Astrocyte (in vitro differentiated cells and primary cell): ENCODE measurements at regions not wholly inside any gene's neighbourhood (a gene's known extent, or its start where the extent isn't known, plus 50 kb on each side); places are given as distances from the start of the nearest gene placed in this dataset.

ENCODE experiments used
- DNase-seq: peaks from one replicate; pipeline ENCODE4 v3.0.0-alpha.2; 2010; ENCODE audit warnings: low read depth
- FAIRE-seq: peaks from 2 replicates; lab custom pipeline; 2011; peaks lifted over from hg19 to GRCh38; lab: Jason Lieb, UNC
- H2AFZ ChIP-seq: 2 replicates; pipeline ENCODE4 v1.6.0; 2012; ENCODE audit warnings: low read depth, low read length, inconsistent platforms
- H3K27ac ChIP-seq: 2 replicates; pipeline ENCODE4 v1.5.1; 2011; ENCODE audit warnings: low read depth, low read length, inconsistent platforms
- H3K27me3 ChIP-seq: 2 replicates; pipeline ENCODE4 v1.6.0; 2011; ENCODE audit warnings: low read length, inconsistent platforms; ENCODE audit not compliant: insufficient read depth
- H3K36me3 ChIP-seq: 2 replicates; pipeline ENCODE4 v1.5.1; 2011; ENCODE audit warnings: low read length, inconsistent platforms; ENCODE audit not compliant: insufficient read depth
- H3K4me1 ChIP-seq: 2 replicates; pipeline ENCODE4 v1.5.1; 2011; ENCODE audit warnings: low read length, inconsistent platforms; ENCODE audit not compliant: insufficient read depth
- H3K4me2 ChIP-seq: 2 replicates; pipeline ENCODE4 v1.6.0; 2012; ENCODE audit warnings: low read length, inconsistent platforms
- H3K4me3 ChIP-seq: 2 replicates; pipeline ENCODE4 v1.5.1; 2011; ENCODE audit warnings: low read depth, mild to moderate bottlenecking, low read length, inconsistent platforms; ENCODE audit not compliant: insufficient read depth
- H3K79me2 ChIP-seq: 2 replicates; pipeline ENCODE4 v1.6.0; 2012; ENCODE audit warnings: mild to moderate bottlenecking, low read length, inconsistent platforms; ENCODE audit not compliant: insufficient read depth
- H3K9ac ChIP-seq: 2 replicates; pipeline ENCODE4 v1.6.0; 2012; ENCODE audit warnings: mild to moderate bottlenecking, low read length, inconsistent platforms
- H3K9me3 ChIP-seq: 2 replicates; pipeline ENCODE4 v1.5.1; 2012; ENCODE audit warnings: low read depth, mild to moderate bottlenecking, low read length, inconsistent platforms; ENCODE audit not compliant: insufficient read depth
- H4K20me1 ChIP-seq: 2 replicates; pipeline ENCODE4 v1.6.0; 2012; ENCODE audit warnings: low read length, inconsistent platforms; ENCODE audit not compliant: insufficient read depth
- H3K27ac Mint-ChIP-seq: one replicate; pipeline ENCODE4 v1.8.0; 2021; ENCODE audit warnings: mild to moderate bottlenecking, mixed read lengths; ENCODE audit not compliant: unreplicated experiment
- H3K27me3 Mint-ChIP-seq: one replicate; pipeline ENCODE4 v1.8.0; 2021; ENCODE audit warnings: low read depth, mixed read lengths; ENCODE audit not compliant: unreplicated experiment
- H3K36me3 Mint-ChIP-seq: one replicate; pipeline ENCODE4 v1.8.0; 2021; ENCODE audit warnings: low read depth, mixed read lengths; ENCODE audit not compliant: unreplicated experiment
- H3K4me1 Mint-ChIP-seq: one replicate; pipeline ENCODE4 v1.8.0; 2021; ENCODE audit warnings: low read depth, mixed read lengths; ENCODE audit not compliant: unreplicated experiment
- H3K4me3 Mint-ChIP-seq: one replicate; pipeline ENCODE4 v1.8.0; 2021; ENCODE audit warnings: mild to moderate bottlenecking, moderate library complexity, mixed read lengths; ENCODE audit not compliant: unreplicated experiment
- H3K9me3 Mint-ChIP-seq: one replicate; pipeline ENCODE4 v1.8.0; 2021; ENCODE audit warnings: mild to moderate bottlenecking, mixed read lengths; ENCODE audit not compliant: unreplicated experiment
- EZH2 ChIP-seq: IDR thresholded peaks from 2 replicates; pipeline ENCODE4 v1.6.1; 2012; ENCODE audit warnings: mild to moderate bottlenecking, low read length, inconsistent platforms; ENCODE audit not compliant: insufficient read depth
- TF ChIP-seq, protein P1 (sequence below): IDR thresholded peaks from 2 replicates; pipeline ENCODE4 v1.5.1; 2011; ENCODE audit warnings: low read depth, mild to moderate bottlenecking, inconsistent platforms, low read length, moderate library complexity; ENCODE audit not compliant: insufficient read depth

GRCh38 chr19:20325151-20325550 is 158.1 kb downstream of the ZNF486 start:
- no peak overlapping the region for H3K4me3 Mint-ChIP-seq

GRCh38 chr19:20321139-20321763 is 154.2 kb downstream of the ZNF486 start:
- Histone ChIP-seq H3K27me3 (no peaks in the 10 kb centered on the region), H3K36me3 (no peaks in the 10 kb centered on the region), H3K4me3 (no peak overlapping the region), H3K9ac (no peak overlapping the region), H3K4me1 (no peaks in the 10 kb centered on the region), H3K9me3 (peaks cover 2% of the 10 kb centered on the region), H4K20me1 (no peaks in the 10 kb centered on the region), H3K27ac (no peak overlapping the region), H3K79me2 (no peaks in the 10 kb centered on the region), H2AFZ (no peak overlapping the region), H3K4me2 (no peak overlapping the region)
- DNase-seq (no peak), FAIRE-seq (no peak)
- H3K27me3 Mint-ChIP-seq, result no peaks in the 10 kb centered on the region
- peaks cover 3% of the 10 kb centered on the region for H3K9me3 Mint-ChIP-seq
- H3K36me3 Mint-ChIP-seq, result no peaks in the 10 kb centered on the region
- H3K4me3 Mint-ChIP-seq, result no peak overlapping the region
- no peaks in the 10 kb centered on the region for H3K4me1 Mint-ChIP-seq
- TF ChIP-seq EZH2, result no peak
- TF ChIP-seq, protein P1, sequence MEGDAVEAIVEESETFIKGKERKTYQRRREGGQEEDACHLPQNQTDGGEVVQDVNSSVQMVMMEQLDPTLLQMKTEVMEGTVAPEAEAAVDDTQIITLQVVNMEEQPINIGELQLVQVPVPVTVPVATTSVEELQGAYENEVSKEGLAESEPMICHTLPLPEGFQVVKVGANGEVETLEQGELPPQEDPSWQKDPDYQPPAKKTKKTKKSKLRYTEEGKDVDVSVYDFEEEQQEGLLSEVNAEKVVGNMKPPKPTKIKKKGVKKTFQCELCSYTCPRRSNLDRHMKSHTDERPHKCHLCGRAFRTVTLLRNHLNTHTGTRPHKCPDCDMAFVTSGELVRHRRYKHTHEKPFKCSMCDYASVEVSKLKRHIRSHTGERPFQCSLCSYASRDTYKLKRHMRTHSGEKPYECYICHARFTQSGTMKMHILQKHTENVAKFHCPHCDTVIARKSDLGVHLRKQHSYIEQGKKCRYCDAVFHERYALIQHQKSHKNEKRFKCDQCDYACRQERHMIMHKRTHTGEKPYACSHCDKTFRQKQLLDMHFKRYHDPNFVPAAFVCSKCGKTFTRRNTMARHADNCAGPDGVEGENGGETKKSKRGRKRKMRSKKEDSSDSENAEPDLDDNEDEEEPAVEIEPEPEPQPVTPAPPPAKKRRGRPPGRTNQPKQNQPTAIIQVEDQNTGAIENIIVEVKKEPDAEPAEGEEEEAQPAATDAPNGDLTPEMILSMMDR, result no peak
- no peak overlapping the region for H3K27ac Mint-ChIP-seq

More at GRCh38 chr19:20325151-20325550, 158.1 kb downstream of the ZNF486 start:
- Histone ChIP-seq H3K79me2 (no peaks in the 10 kb centered on the region), H3K27me3 (no peaks in the 10 kb centered on the region), H3K4me1 (no peaks in the 10 kb centered on the region), H3K9me3 (peaks cover 2% of the 10 kb centered on the region), H3K4me3 (no peak overlapping the region), H3K27ac (no peak overlapping the region), H3K9ac (no peak overlapping the region), H4K20me1 (no peaks in the 10 kb centered on the region), H3K4me2 (no peak overlapping the region), H2AFZ (no peak overlapping the region), H3K36me3 (no peaks in the 10 kb centered on the region)
- TF ChIP-seq, protein P1, result no peak
- no peak for TF ChIP-seq EZH2
- FAIRE-seq (no peak), DNase-seq (no peak)
- no peaks in the 10 kb centered on the region for H3K27me3 Mint-ChIP-seq
- H3K9me3 Mint-ChIP-seq, result peaks cover 3% of the 10 kb centered on the region
- no peak overlapping the region for H3K27ac Mint-ChIP-seq
- H3K36me3 Mint-ChIP-seq, result no peaks in the 10 kb centered on the region
- no peaks in the 10 kb centered on the region for H3K4me1 Mint-ChIP-seq

DNA sequence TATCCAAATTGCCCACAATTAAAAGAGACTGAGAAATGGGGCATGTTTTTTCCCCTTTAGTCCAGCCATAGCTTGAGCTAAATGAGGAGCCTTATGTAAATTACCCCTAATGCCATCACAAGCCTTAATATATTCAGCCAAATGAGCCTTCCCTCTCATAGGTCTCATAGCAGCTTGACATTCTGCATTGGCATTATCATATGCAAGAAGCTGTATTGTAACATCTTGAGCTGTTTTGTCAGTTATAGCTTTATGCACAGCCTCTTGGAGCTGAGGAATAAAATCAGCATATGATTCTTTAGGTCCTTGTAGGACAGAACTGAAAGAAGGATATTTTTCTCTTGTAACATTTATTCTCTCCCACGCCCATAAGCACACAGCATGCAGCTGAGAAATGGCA is 153.2 kb downstream of the ZNF486 start:
- Mint-ChIP-seq H3K4me3 (no peak overlapping the region), H3K27me3 (no peaks in the 10 kb centered on the region)
- FAIRE-seq, result no peak

More for the DNA sequence above, 153.2 kb downstream of the ZNF486 start:
- Histone ChIP-seq H3K4me3 (no peak overlapping the region), H3K27me3 (no peaks in the 10 kb centered on the region), H3K36me3 (no peaks in the 10 kb centered on the region), H2AFZ (no peak overlapping the region), H3K9me3 (peaks cover 2% of the 10 kb centered on the region), H3K4me1 (no peaks in the 10 kb centered on the region), H3K4me2 (no peak overlapping the region), H3K27ac (no peak overlapping the region), H3K79me2 (no peaks in the 10 kb centered on the region), H4K20me1 (no peaks in the 10 kb centered on the region), H3K9ac (no peak overlapping the region)
- Mint-ChIP-seq H3K27ac (no peak overlapping the region), H3K9me3 (peaks cover 3% of the 10 kb centered on the region), H3K36me3 (no peaks in the 10 kb centered on the region), H3K4me1 (no peaks in the 10 kb centered on the region)
- TF ChIP-seq, protein P1, result no peak
- no peak for DNase-seq
